G401 (cell line): ENCODE measurements at regions not wholly inside any gene's neighbourhood (a gene's known extent, or its start where the extent isn't known, plus 50 kb on each side); places are given as distances from the start of the nearest gene placed in this dataset.
A peak's percentile ranks its signal among the peaks of the same experiment; 100 is the strongest.
"Not testable (repeated sequence)": the region's sequence is repeated elsewhere in the genome, so short reads cannot be mapped to it uniquely, and the experiment has no call there.

Experiments
- DNase-seq: peaks from one replicate; pipeline ENCODE4 v3.0.0-alpha.2; 2015; ENCODE audit warnings: low spot score
- in situ Hi-C: cut with HindIII; loops from 2 replicates; pipeline ENCODE4 v1.10.0; 2016; ENCODE audit warnings: low sequenced_read_pairs, mixed read lengths

GRCh38 chr2:195337597-195337996, 319.4 kb upstream of the SLC39A10 start:
- in situ Hi-C loops: no loop called here
- DNase-seq: no peak

GRCh38 chr2:195333869-195334268, 323.2 kb upstream of the SLC39A10 start:
- in situ Hi-C loops: no loop called here
- DNase-seq: no peak

GRCh38 chr2:195331966-195332365, 325.1 kb upstream of the SLC39A10 start:
- in situ Hi-C loops: no loop called here

DNA sequence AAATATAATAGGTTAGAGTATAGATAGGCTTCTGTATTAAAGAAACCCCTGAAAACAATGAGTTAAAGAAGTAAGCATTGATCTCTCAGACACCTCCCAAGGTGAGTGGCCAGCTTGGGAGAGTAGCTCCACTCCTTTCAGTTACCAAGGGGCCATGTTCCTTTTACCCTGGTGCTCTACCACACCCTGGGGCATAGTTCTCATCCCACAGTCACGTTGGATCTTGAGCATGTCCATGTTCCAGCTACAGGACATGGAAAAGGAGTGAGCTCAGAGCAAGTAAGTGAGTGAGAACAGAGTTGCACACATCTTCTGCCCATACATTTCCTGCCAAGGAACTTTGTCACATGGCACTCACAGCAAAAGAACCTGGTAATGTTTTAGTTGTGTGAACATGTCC, 325.9 kb upstream of the SLC39A10 start:
- DNase-seq: no peak
- in situ Hi-C loops: no loop called here

More at GRCh38 chr2:195331966-195332365, 325.1 kb upstream of the SLC39A10 start:
- no peak for DNase-seq

- in situ Hi-C loops: no loop called here
Measured at GRCh38 chr2:195330513-195330956, 326.5 kb upstream of the SLC39A10 start.

GRCh38 chr2:195329784-195330183, 327.2 kb upstream of the SLC39A10 start:
- DNase-seq, in situ Hi-C loops: not testable (repeated sequence)

More at GRCh38 chr2:195330513-195330956, 326.5 kb upstream of the SLC39A10 start:
- DNase-seq: no peak

DNA sequence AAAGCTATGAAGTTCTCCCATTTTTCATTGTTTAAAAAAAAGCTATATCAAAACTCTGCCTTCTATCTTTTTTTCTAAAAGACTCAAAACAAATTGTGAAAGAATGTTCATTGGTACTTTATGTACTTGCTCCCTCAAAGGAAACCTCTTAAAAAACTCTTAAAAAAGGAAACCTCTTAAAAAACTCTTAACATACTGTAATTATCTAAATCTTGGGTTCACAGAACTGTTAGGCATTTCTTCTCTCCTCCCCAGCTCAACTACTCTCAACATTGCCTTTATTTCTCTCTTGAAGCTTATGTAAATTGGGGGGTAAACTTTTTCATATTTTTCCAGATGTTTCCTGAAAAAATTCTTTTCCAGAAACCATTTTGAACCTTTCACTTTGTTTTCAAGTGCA, 330.5 kb upstream of the SLC39A10 start:
- in situ Hi-C loops: no loop called here
- DNase-seq: no peak

DNA sequence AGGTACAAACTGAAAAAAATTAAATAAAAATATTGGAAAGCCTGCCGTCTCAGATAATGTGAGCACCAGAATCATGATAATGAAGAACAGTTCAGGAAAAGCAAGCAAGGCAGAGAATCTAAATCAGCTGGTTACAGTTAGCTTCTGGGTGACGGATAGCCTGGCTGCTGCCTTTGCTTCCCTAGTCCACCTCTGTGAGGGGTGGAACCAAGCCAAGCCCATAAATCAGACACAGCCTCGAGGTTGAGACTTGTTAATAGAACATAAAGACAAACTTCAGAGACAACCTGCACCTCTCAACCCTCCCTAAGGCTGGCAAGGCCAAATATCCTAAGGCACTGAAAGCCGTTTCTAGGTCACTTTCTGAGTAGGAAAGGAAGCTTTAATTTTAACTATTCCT, 334.7 kb upstream of the SLC39A10 start:
- no peak for DNase-seq
- in situ Hi-C loops: no loop called here

DNA sequence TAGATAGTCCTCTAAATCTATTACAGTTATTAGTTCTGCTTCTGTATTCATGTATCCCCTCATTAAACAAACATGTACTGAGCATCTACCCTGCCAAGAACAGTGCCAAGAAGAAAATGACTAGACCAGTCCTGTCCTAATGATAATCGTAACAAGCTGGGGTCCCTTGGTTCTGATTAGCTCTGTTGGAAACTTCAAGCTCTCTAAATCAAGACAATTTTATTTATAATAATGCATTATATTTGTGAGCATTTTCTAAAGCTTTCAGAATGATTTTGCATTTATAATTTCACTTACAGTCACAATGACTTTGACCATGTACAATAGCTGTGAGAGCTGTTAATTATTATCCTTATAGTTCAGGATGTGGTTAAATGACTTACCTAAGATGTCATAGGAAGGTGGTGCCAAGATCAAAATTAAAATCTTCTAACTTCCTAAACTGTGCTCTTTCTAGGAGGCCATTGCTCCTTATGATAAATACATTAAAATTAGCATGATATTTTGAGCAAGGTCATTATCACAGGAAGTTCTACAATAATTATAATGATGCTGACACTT, 336.5 kb upstream of the SLC39A10 start:
- no peak for DNase-seq
- in situ Hi-C loops: no loop called here

GRCh38 chr2:195319548-195320412, 337.2 kb upstream of the SLC39A10 start:
- in situ Hi-C loops: no loop called here
- no peak for DNase-seq

- no peak for DNase-seq
- in situ Hi-C loops: no loop called here
Measured at GRCh38 chr2:195319112-195319460, 337.9 kb upstream of the SLC39A10 start.

- in situ Hi-C loops: no loop called here
- DNase-seq: peak; percentile 72
Measured at GRCh38 chr2:195318440-195319111, 338.4 kb upstream of the SLC39A10 start.

DNA sequence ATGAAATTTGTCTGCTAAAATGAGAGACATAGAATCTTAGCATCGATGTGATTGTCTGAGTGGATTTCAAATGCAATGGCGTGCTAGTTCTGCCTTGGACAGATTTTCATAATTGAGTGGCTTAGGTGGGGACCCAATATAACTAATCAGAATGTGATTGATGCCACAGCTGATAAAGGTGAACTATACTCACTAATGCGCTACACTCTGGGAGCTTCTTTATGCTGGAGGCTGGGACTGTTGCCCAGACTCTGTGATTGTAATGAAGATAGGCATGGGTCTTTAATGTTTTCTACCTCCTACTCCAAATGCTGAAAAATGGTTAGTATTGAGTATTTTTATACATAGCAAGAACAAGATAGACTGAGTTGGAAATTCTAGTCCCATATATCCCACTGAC, 339.5 kb upstream of the SLC39A10 start:
- in situ Hi-C loops: no loop called here

DNA sequence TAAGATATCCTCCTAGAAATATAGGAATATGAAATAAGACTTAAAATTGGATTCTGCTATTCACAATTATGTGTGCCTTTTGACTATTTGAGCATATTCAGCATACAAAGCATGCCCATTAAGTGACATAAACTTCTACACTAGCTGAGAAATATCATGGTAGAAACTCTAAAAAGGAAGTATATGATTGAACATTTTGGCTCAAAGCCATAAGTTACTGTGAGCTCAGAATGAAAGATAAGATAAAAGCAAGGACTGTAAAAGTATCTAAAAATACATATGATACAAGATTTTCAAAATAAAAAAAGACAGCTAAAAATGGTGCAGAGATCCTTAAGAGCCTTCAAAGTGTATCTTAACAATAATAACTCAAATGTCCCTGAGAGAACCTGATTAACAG, 340.5 kb upstream of the SLC39A10 start:
- DNase-seq: no peak
- in situ Hi-C loops: no loop called here

More for the DNA sequence above, 339.5 kb upstream of the SLC39A10 start:
- DNase-seq: no peak

- in situ Hi-C loops: no loop called here
- DNase-seq: no peak
Measured at GRCh38 chr2:195313962-195314361, 343.1 kb upstream of the SLC39A10 start.

DNA sequence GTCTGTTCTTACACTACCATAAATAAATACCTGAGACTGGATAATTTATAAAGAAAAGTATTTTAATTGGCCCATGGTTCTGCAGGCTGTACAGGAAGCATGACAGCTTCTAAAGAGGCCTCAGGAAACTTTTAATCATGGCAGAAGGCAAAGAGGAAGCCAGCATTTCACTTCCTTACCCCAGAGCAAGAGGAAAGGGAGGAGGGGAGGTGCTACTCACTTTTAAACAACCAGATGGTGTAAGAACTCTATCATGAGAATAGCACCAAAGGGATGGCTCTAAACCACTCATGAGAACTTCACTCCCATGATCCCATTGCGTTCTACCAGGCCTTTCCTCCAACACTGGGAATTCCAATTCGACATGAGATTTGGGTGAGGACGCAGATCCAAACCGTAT, 344.4 kb upstream of the SLC39A10 start:
- DNase-seq: no peak
- in situ Hi-C loops: no loop called here

DNA sequence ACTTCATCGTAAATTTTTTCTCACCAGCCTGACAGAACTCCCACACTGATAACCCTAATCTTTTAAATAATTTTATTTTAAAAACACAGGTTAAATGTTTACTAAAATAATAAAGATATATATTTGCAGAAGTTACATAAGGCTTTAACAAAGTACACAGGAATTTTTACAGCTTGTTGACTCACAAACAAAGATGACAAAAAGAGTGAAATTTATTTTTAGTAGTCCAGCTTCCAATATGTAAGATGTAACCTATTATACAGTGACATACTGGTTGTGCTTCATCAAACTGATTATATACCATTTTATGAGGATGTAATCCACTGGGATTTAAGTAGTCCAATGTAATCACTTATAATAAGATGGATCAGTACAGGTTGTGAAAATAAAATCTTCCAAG, 348.9 kb upstream of the SLC39A10 start:
- in situ Hi-C loops: no loop called here
- DNase-seq: no peak

DNA sequence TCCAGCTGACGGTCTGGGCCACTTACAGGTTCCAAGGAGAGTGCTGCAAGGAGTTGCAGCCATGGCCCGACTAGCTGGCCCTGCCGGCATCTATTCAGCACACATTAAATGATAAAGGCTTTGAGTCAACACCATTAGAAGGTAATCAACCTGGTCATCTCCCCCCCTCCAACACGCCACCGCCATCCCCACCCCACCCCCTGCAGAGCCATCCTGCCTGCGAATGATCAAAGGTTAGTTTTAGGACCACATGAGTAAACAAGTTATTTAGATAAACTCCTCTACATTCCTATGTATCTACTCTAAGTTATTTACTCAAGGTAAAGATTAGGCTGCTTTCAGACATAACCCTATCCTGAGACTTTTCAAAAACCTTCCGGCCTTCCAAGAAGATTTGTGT, 349.3 kb upstream of the SLC39A10 start:
- in situ Hi-C loops: no loop called here
- DNase-seq: no peak

- DNase-seq: no peak
- in situ Hi-C loops: no loop called here
Measured at GRCh38 chr2:195304310-195304709, 352.7 kb upstream of the SLC39A10 start.

GRCh38 chr2:195300631-195301030, 356.4 kb upstream of the SLC39A10 start:
- in situ Hi-C loops: no loop called here
- no peak for DNase-seq
